Omental fat pad (tissue), 3 donors: ENCODE measurements at regions not wholly inside any gene's neighbourhood (a gene's known extent, or its start where the extent isn't known, plus 50 kb on each side); places are given as distances from the start of the nearest gene placed in this dataset.

Source experiments
- ATAC-seq: fragments of 150-250 bp; one replicate; pipeline ENCODE4 v1.9.1; 2016; ENCODE audit warnings: mild to moderate bottlenecking, moderate library complexity; ENCODE audit not compliant: low FRiP score
- DNase-seq: peaks from one replicate; pipeline ENCODE4 v3.0.0-alpha.2; 2019; ENCODE audit warnings: low spot score
- CTCF ChIP-seq, 3 donors: fragments of 450-650 bp; IDR thresholded peaks; one replicate each; pipeline ENCODE4 v1.5.1; 2016 to 2017; ENCODE audit warnings: antibody characterized with exemption in 3 of 3, mild to moderate bottlenecking in 3 of 3, moderate library complexity in 2 of 3

GRCh38 chr3:146803745-146804144, 198.6 kb upstream of the PLSCR5 start:
- DNase-seq = no peak
- ATAC-seq = no peak
- no peak for TF ChIP-seq CTCF (IDR thresholded peaks at IDR 0.05)

DNA sequence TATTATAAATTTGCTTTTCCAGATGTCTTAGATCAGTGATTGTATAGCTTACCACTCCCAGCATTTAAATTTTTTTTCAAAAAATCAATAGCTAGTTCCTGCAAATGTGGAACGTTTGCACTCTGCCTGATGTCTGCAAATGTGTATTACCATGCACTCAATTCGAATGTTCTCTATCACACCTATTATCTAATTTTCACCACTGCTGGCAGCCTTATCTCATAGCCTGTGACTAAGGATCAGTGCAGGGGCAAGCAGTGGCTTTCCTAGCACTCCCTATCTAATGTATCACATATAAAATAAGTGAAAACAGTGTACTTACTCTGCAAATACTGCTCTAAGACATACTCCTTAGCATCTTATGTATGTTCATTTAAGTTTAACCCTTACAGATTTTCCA, 196.3 kb upstream of the PLSCR5 start:
- TF ChIP-seq CTCF (IDR thresholded peaks at IDR 0.05) = no peak
- DNase-seq (no peak), ATAC-seq (no peak)

GRCh38 chr3:146800484-146800883, 195.3 kb upstream of the PLSCR5 start:
- DNase-seq (no peak), ATAC-seq (no peak)
- no peak for TF ChIP-seq CTCF (IDR thresholded peaks at IDR 0.05)

DNA sequence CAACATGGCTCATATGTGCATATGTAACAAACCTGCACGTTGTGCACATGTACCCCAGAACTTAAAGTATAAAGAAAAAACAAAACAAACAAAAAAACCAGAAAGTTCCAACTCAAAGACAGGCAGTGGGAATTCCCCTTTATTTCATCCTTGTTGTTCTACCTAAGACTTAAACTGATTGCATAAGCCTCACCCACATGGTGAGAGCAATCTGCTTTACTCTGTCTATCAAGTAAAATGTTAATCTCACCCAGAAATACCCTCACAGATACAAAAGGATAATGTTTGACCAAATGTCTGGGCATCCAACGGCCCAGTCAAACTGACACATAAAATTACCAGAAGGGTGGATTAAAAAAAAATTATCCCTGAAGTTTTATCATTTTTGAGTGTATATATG, 190.9 kb upstream of the PLSCR5 start:
- TF ChIP-seq CTCF (IDR thresholded peaks at IDR 0.05) = no peak
- DNase-seq = no peak
- ATAC-seq = no peak

DNA sequence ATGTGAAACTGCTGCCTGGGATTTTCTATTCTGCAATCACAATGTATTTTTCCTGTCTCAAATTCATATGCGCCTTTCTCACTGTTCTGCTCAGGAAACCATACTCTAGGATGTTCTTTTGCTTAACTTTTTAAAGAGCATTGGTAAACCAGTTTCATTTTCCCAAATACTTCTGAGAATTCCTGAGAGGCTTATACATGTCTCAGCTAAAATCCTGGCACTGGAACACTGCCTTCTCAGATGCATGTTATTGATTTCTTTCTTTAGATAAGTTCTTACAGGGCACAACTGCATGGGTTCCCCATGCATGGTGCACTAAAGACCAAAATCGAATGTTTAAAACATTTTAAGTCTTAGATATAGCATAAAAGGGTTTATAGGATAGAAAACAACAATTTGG, 178.3 kb upstream of the PLSCR5 start:
- no peak for ATAC-seq
- no peak for TF ChIP-seq CTCF (IDR thresholded peaks at IDR 0.05)

GRCh38 chr3:146781606-146782005, 176.5 kb upstream of the PLSCR5 start:
- DNase-seq = no peak
- no peak for TF ChIP-seq CTCF (IDR thresholded peaks at IDR 0.05)
- ATAC-seq = no peak

More for the DNA sequence above, 178.3 kb upstream of the PLSCR5 start:
- DNase-seq = no peak

- ATAC-seq = no peak
- no peak for DNase-seq
- no peak for TF ChIP-seq CTCF (IDR thresholded peaks at IDR 0.05)
Observed at GRCh38 chr3:146781059-146781458, 175.9 kb upstream of the PLSCR5 start.
